Naive thymus-derived CD4-positive, alpha-beta T cell (primary cell): ENCODE measurements at regions not wholly inside any gene's neighbourhood (a gene's known extent, or its start where the extent isn't known, plus 50 kb on each side); places are given as distances from the start of the nearest gene placed in this dataset.

Source experiments
- ATAC-seq: fragments of 150-1000 bp; cut with Tn5 transposase; 2 replicates; pipeline ENCODE4 v1.10.0; 2021; ENCODE audit warnings: mild to moderate bottlenecking, moderate library complexity
- CTCF ChIA-PET: fragments of 350-600 bp; sonication (Branson Sonifier 250); formaldehyde crosslinking; loops from one replicate; lab custom pipeline; 2021; ENCODE audit warnings: antibody characterized with exemption; lab: Charles Lee
- POLR2A ChIA-PET: fragments of 350-600 bp; sonication (Branson Sonifier 250); formaldehyde crosslinking; loops from one replicate; lab custom pipeline; 2021; ENCODE audit warnings: antibody characterized with exemption, inconsistent platforms; lab: Charles Lee
- DNase-seq, 9 donors: peaks; one replicate each; pipeline versions ENCODE4 v3.0.0 to v3.0.0-alpha.2; 2020 to 2022; ENCODE audit warnings: mixed read lengths in 1 of 9
- H3K27ac ChIP-seq: one replicate; pipeline ENCODE4 v1.7.0; 2013; ENCODE audit warnings: mild to moderate bottlenecking, low read depth, low read length, moderate library complexity
- H3K27me3 ChIP-seq, 2 donors: one replicate each; pipeline ENCODE4 v1.7.0; 2013; ENCODE audit warnings: low read length in 2 of 2, mild to moderate bottlenecking in 2 of 2, moderate library complexity in 2 of 2; ENCODE audit not compliant: control insufficient read depth in 2 of 2, insufficient read depth in 2 of 2
- H3K36me3 ChIP-seq, 3 experiments: 1 replicate in 2 of 3; 2 replicates in 1 of 3; pipeline ENCODE4 v1.7.0; 2013; ENCODE audit warnings: low read length in 3 of 3, mild to moderate bottlenecking in 3 of 3, moderate library complexity in 1 of 3; ENCODE audit not compliant: insufficient read depth in 3 of 3, control insufficient read depth in 2 of 3
- H3K4me1 ChIP-seq, 2 donors: one replicate each; pipeline ENCODE4 v1.7.0; 2013; ENCODE audit warnings: low read length in 2 of 2, mild to moderate bottlenecking in 2 of 2, moderate library complexity in 1 of 2; ENCODE audit not compliant: control insufficient read depth in 2 of 2, insufficient read depth in 2 of 2
- H3K4me3 ChIP-seq: 2 replicates; pipeline ENCODE4 v1.7.0; 2013; ENCODE audit warnings: mild to moderate bottlenecking, low read length
- H3K9me3 ChIP-seq, 3 experiments: 1 replicate in 2 of 3; 2 replicates in 1 of 3; pipeline ENCODE4 v1.7.0; 2013; ENCODE audit warnings: low read length in 3 of 3; ENCODE audit not compliant: control insufficient read depth in 2 of 3
- H3K27ac Mint-ChIP-seq, 9 donors: one replicate each; pipeline ENCODE4 v1.8.0; 2020 to 2022; ENCODE audit warnings: mixed read lengths in 9 of 9, mild to moderate bottlenecking in 8 of 9, moderate library complexity in 5 of 9, inconsistent platforms in 2 of 9
- H3K27me3 Mint-ChIP-seq, 5 donors: one replicate each; pipeline ENCODE4 v1.8.0; 2021 to 2022; ENCODE audit warnings: mixed read lengths in 5 of 5, mild to moderate bottlenecking in 1 of 5
- H3K36me3 Mint-ChIP-seq, 5 donors: one replicate each; pipeline ENCODE4 v1.8.0; 2020 to 2022; ENCODE audit warnings: mixed read lengths in 5 of 5, mild to moderate bottlenecking in 3 of 5, inconsistent platforms in 1 of 5
- H3K4me1 Mint-ChIP-seq, 7 donors: one replicate each; pipeline ENCODE4 v1.8.0; 2020 to 2022; ENCODE audit warnings: mixed read lengths in 7 of 7, mild to moderate bottlenecking in 3 of 7, inconsistent platforms in 1 of 7
- H3K4me3 Mint-ChIP-seq, 10 donors: one replicate each; pipeline ENCODE4 v1.8.0; 2020 to 2022; ENCODE audit warnings: mild to moderate bottlenecking in 10 of 10, mixed read lengths in 10 of 10, moderate library complexity in 6 of 10, inconsistent platforms in 2 of 10
- H3K9me3 Mint-ChIP-seq, 11 donors: one replicate each; pipeline ENCODE4 v1.8.0; 2020 to 2022; ENCODE audit warnings: mixed read lengths in 11 of 11, mild to moderate bottlenecking in 4 of 11, inconsistent platforms in 1 of 11, moderate library complexity in 1 of 11
- intact Hi-C, 2 donors: fragments of 100-400 bp; cut with micrococcal nuclease; formaldehyde crosslinking; loops; one replicate each; pipeline ENCODE4 v1.15.1; 2023

DNA sequence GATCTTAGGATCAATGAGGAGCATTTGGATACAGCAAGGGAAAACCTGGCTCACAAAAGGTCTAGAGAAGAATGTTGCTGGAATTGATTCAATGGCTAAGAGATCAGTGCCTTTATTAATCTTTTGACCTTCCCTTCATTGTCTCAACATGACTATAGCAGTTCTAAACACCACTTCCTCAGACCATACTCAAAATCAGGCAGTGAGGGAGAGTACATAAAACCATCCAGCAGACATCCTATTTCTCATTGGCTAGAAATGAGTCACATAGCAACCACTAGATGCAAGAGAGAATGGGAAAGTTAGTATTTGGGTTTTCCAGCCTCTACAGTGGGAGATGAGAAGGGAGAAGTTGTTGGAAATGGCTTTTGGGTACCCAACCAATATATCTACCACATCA lies 151.4 kb upstream of the NUDT4 start:
- H3K4me1 ChIP-seq: no peaks in the 10 kb centered on the region
- H3K27ac Mint-ChIP-seq: no peak overlapping the region
- ChIA-PET POLR2A (no interaction called here), CTCF (no interaction called here)
- H3K4me3 Mint-ChIP-seq: no peak overlapping the region
- ATAC-seq (no peak), DNase-seq (no peak)
- H3K36me3 ChIP-seq: no peaks in the 10 kb centered on the region
- H3K4me1 Mint-ChIP-seq: peaks cover 0 to 3% (median 0%) of the 10 kb centered on the region in 7 donors
- H3K9me3 ChIP-seq: no peaks in the 10 kb centered on the region
- H3K27me3 Mint-ChIP-seq: peaks cover 0 to 8% (median under 1%) of the 10 kb centered on the region in 5 donors
- H3K36me3 Mint-ChIP-seq: peaks cover 0 to 6% (median 0%) of the 10 kb centered on the region in 5 donors
- intact Hi-C loops: no loop called here
- H3K27me3 ChIP-seq: no peaks in the 10 kb centered on the region
- H3K9me3 Mint-ChIP-seq: peaks cover 0 to 16% (median 7%) of the 10 kb centered on the region in 11 donors
- H3K4me3 ChIP-seq: no peak overlapping the region
- H3K27ac ChIP-seq: no peak overlapping the region

- Mint-ChIP-seq H3K9me3 (peaks cover 0 to 11% (median 2%) of the 10 kb centered on the region in 11 donors), H3K27ac (no peak overlapping the region), H3K4me1 (peaks cover 0 to 3% (median 0%) of the 10 kb centered on the region in 7 donors), H3K4me3 (no peak overlapping the region), H3K36me3 (no peaks in the 10 kb centered on the region), H3K27me3 (peaks cover 0 to 9% (median 4%) of the 10 kb centered on the region in 5 donors)
- no peak overlapping the region for H3K4me3 ChIP-seq
- no peaks in the 10 kb centered on the region for H3K27me3 ChIP-seq
- DNase-seq: no peak
- intact Hi-C loops: no loop called here
- CTCF ChIA-PET: no interaction called here
- no peaks in the 10 kb centered on the region for H3K4me1 ChIP-seq
- no peak overlapping the region for H3K27ac ChIP-seq
- POLR2A ChIA-PET: no interaction called here
- no peaks in the 10 kb centered on the region for H3K9me3 ChIP-seq
- peak; percentile 41 for ATAC-seq
- H3K36me3 ChIP-seq: no peaks in the 10 kb centered on the region
Observed at GRCh38 chr12:93229494-93230325, 148.0 kb upstream of the NUDT4 start.

GRCh38 chr12:93230326-93230720 lies 147.4 kb upstream of the NUDT4 start:
- intact Hi-C loops: no loop called here
- H3K4me1 Mint-ChIP-seq: peaks cover 0 to 3% (median 0%) of the 10 kb centered on the region in 7 donors
- DNase-seq (no peak), ATAC-seq (no peak)
- H3K27me3 Mint-ChIP-seq: peaks cover 0 to 9% (median 8%) of the 10 kb centered on the region in 5 donors
- H3K4me3 Mint-ChIP-seq: no peak overlapping the region
- no peaks in the 10 kb centered on the region for H3K36me3 Mint-ChIP-seq
- H3K27me3 ChIP-seq: no peaks in the 10 kb centered on the region
- H3K27ac ChIP-seq: no peak overlapping the region
- H3K4me3 ChIP-seq: no peak overlapping the region
- ChIA-PET CTCF (no interaction called here), POLR2A (no interaction called here)
- no peaks in the 10 kb centered on the region for H3K36me3 ChIP-seq
- peaks cover 0 to 11% (median 2%) of the 10 kb centered on the region in 11 donors for H3K9me3 Mint-ChIP-seq
- no peaks in the 10 kb centered on the region for H3K9me3 ChIP-seq
- H3K27ac Mint-ChIP-seq: no peak overlapping the region
- no peaks in the 10 kb centered on the region for H3K4me1 ChIP-seq

DNA sequence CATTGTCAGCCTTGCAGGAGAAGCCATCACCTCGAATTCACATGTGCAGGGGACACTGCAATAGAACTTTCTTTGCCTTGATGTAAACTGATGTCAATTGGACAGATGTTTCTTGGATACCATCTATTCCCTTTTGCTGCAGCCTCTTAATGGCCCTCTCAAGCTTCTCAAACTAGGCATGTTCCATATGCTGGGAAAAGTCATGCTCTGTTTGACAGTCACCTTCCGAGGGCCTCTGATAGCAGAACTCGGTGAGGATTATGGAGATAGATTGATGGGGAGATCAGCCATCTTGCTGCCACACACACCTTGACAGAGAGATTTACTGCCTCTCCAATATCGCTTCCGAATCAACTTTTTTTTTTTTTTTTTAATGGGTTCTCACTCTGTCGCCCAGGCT lies 145.8 kb upstream of the NUDT4 start:
- no peak overlapping the region for H3K4me3 Mint-ChIP-seq
- no peaks in the 10 kb centered on the region for H3K36me3 ChIP-seq
- H3K9me3 ChIP-seq: no peaks in the 10 kb centered on the region
- ATAC-seq: no peak
- H3K4me3 ChIP-seq: no peak overlapping the region
- intact Hi-C loops: no loop called here
- DNase-seq: no peak
- no peak overlapping the region for H3K27ac Mint-ChIP-seq
- ChIA-PET POLR2A (no interaction called here), CTCF (no interaction called here)
- H3K9me3 Mint-ChIP-seq: peaks cover 0 to 16% (median 3%) of the 10 kb centered on the region in 11 donors
- H3K36me3 Mint-ChIP-seq: no peaks in the 10 kb centered on the region
- peaks cover 0 to 1% (median 0%) of the 10 kb centered on the region in 7 donors for H3K4me1 Mint-ChIP-seq
- peaks cover 0 to 9% (median 8%) of the 10 kb centered on the region in 5 donors for H3K27me3 Mint-ChIP-seq
- H3K27me3 ChIP-seq: no peaks in the 10 kb centered on the region
- H3K4me1 ChIP-seq: no peaks in the 10 kb centered on the region
- H3K27ac ChIP-seq: no peak overlapping the region

DNA sequence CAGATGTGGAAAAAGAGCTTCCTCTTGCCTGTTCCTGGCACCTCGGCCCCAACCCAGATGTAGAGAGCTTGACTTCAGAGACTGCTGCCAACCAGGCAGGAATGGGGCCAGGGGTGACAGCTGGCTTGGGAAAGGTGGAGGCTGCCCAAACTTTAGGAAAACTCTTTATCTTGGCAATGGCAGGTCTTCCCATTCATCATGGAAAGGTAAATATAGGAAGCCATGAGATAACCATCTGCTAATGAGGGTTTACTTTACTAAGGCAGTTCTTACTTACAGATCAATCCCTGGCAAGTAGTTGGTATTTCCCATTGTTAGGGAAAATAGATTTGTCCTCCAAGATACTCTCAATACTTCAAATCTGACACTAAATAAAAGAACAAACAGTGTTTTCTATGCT lies 143.1 kb upstream of the NUDT4 start:
- ATAC-seq (no peak), DNase-seq (no peak)
- peaks cover 0 to 9% (median 0%) of the 10 kb centered on the region in 5 donors for H3K27me3 Mint-ChIP-seq
- POLR2A ChIA-PET: no interaction called here
- Histone ChIP-seq H3K27ac (no peak overlapping the region), H3K27me3 (no peaks in the 10 kb centered on the region), H3K4me1 (no peaks in the 10 kb centered on the region), H3K9me3 (no peaks in the 10 kb centered on the region), H3K36me3 (no peaks in the 10 kb centered on the region), H3K4me3 (no peak overlapping the region)
- intact Hi-C loops: no loop called here
- peaks cover 0 to 2% (median 0%) of the 10 kb centered on the region in 5 donors for H3K36me3 Mint-ChIP-seq
- CTCF ChIA-PET: no interaction called here
- H3K4me3 Mint-ChIP-seq: no peak overlapping the region
- H3K9me3 Mint-ChIP-seq: peaks cover 0 to 28% (median 3%) of the 10 kb centered on the region in 11 donors
- H3K27ac Mint-ChIP-seq: no peak overlapping the region
- H3K4me1 Mint-ChIP-seq: peaks cover 0 to 1% (median 0%) of the 10 kb centered on the region in 7 donors

DNA sequence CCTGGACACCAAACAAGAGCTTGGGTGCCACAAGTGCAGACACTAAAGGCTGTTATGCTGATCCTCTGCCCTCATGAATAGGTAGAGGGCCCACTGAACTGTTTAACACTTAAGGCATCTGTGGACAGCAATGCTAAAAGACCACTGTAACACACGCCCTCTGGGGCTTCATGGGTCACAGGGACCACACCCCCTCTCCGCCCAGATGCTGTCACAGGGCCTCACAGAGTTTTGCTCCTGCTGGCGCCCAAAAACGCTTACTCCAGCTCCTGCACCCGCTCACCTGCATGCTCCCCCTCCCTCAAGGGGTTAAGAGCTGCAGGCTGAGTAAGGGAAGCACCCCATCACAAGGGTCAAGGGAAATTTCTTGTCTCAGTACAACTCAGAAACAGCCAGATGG lies 141.8 kb upstream of the NUDT4 start:
- Mint-ChIP-seq H3K4me3 (no peak overlapping the region), H3K36me3 (peaks cover 0 to 9% (median 0%) of the 10 kb centered on the region in 5 donors), H3K9me3 (peaks cover 0 to 36% (median 5%) of the 10 kb centered on the region in 11 donors), H3K27ac (no peak overlapping the region), H3K4me1 (peaks cover 0 to 1% (median 0%) of the 10 kb centered on the region in 7 donors), H3K27me3 (peaks cover 0 to 9% (median 0%) of the 10 kb centered on the region in 5 donors)
- POLR2A ChIA-PET: no interaction called here
- Histone ChIP-seq H3K27me3 (no peaks in the 10 kb centered on the region), H3K4me3 (no peak overlapping the region), H3K36me3 (no peaks in the 10 kb centered on the region), H3K4me1 (no peaks in the 10 kb centered on the region), H3K27ac (no peak overlapping the region), H3K9me3 (no peaks in the 10 kb centered on the region)
- CTCF ChIA-PET: interaction anchor here (0.6 kb wide), 1 partner anchor 63 kb away, joined by 3 read pairs; no protein-coding TSS in a partner anchor
- DNase-seq (no peak), ATAC-seq (no peak)
- intact Hi-C loops: no loop called here
